H1 (cell line): ENCODE measurements at regions not wholly inside any gene's neighbourhood (a gene's known extent, or its start where the extent isn't known, plus 50 kb on each side); places are given as distances from the start of the nearest gene placed in this dataset.
A peak's percentile ranks its signal among the peaks of the same experiment; 100 is the strongest.

Experiments
- CTCF ChIA-PET: fragments of 300-600 bp; sonication (Branson Sonifier 250); formaldehyde crosslinking; loops from one replicate; lab custom pipeline; 2021; ENCODE audit not compliant: partially characterized antibody; lab: Charles Lee
- POLR2A ChIA-PET: fragments of 300-600 bp; sonication (Branson Sonifier 250); formaldehyde crosslinking; loops from one replicate; lab custom pipeline; 2021; ENCODE audit warnings: inconsistent platforms; ENCODE audit not compliant: partially characterized antibody; lab: Charles Lee
- DNase-seq, 2 experiments: peaks; one replicate each; pipeline versions ENCODE4 v3.0.0 to v3.0.0-alpha.2; 2010 to 2022; ENCODE audit warnings: low spot score in 2 of 2, low read depth in 1 of 2, mixed read lengths in 1 of 2
- FAIRE-seq: peaks from 2 replicates; lab custom pipeline; 2011; peaks lifted over from hg19 to GRCh38; lab: Jason Lieb, UNC
- H2AFZ ChIP-seq: 2 replicates; pipeline ENCODE4 v1.8.1; 2012; ENCODE audit warnings: low read length, inconsistent platforms
- H2AK5ac ChIP-seq: 2 replicates; pipeline ENCODE4 v1.6.1; 2013; ENCODE audit warnings: low read depth, low read length
- H2BK120ac ChIP-seq: replicated peaks from 2 replicates; pipeline ENCODE3; 2013; ENCODE audit warnings: low read depth, low read length, inconsistent platforms
- H2BK12ac ChIP-seq: 2 replicates; pipeline ENCODE4 v1.6.1; 2013; ENCODE audit warnings: low read depth, low read length
- H2BK15ac ChIP-seq: 2 replicates; pipeline ENCODE4 v1.6.1; 2013; ENCODE audit warnings: low read length
- H2BK20ac ChIP-seq: 2 replicates; pipeline ENCODE4 v1.6.1; 2013; ENCODE audit warnings: low read length
- H2BK5ac ChIP-seq: 2 replicates; pipeline ENCODE4 v1.6.1; 2013; ENCODE audit warnings: low read depth, low read length
- H3K14ac ChIP-seq: 2 replicates; pipeline ENCODE4 v1.6.1; 2013; ENCODE audit warnings: inconsistent platforms; ENCODE audit not compliant: insufficient read length
- H3K18ac ChIP-seq: 2 replicates; pipeline ENCODE4 v1.6.1; 2013; ENCODE audit warnings: low read length; ENCODE audit errors: extremely low read depth
- H3K23ac ChIP-seq: 2 replicates; pipeline ENCODE4 v1.6.1; 2013; ENCODE audit warnings: inconsistent platforms; ENCODE audit not compliant: insufficient read length
- H3K23me2 ChIP-seq: 2 replicates; pipeline ENCODE4 v1.6.1; 2013; ENCODE audit warnings: low read depth, low read length
- H3K27ac ChIP-seq: 2 replicates; pipeline ENCODE4 v1.6.1; 2011; ENCODE audit warnings: low read depth, low read length, inconsistent platforms
- H3K27me3 ChIP-seq, 4 experiments: replicated peaks in 1 of 4; 1 replicate in 1 of 4; 2 replicates in 3 of 4; pipeline versions ENCODE4 v1.6.1 to v1.8.1; 2011 to 2013; ENCODE audit warnings: low read length in 3 of 4, mild to moderate bottlenecking in 3 of 4, inconsistent platforms in 2 of 4, mixed read lengths in 2 of 4, moderate library complexity in 1 of 4; ENCODE audit not compliant: control insufficient read depth in 3 of 4, insufficient read depth in 3 of 4; ENCODE audit errors: extremely low read depth in 1 of 4
- H3K36me3 ChIP-seq, 4 experiments: 2 replicates each; pipeline versions ENCODE4 v1.6.1 to v1.8.1; 2011 to 2013; ENCODE audit warnings: mild to moderate bottlenecking in 4 of 4, low read length in 3 of 4, moderate library complexity in 2 of 4, control low read depth in 1 of 4, inconsistent platforms in 1 of 4; ENCODE audit not compliant: insufficient read depth in 4 of 4, control insufficient read depth in 2 of 4
- H3K4ac ChIP-seq: replicated peaks from 2 replicates; pipeline ENCODE3; 2013; ENCODE audit warnings: low read length, low read depth, mixed read lengths, inconsistent platforms; ENCODE audit not compliant: insufficient read length
- H3K4me1 ChIP-seq, 4 experiments: replicated peaks in 1 of 4; 1 replicate in 1 of 4; 2 replicates in 3 of 4; pipeline versions ENCODE4 v1.6.1 to v1.8.1; 2011 to 2013; ENCODE audit warnings: low read length in 3 of 4, inconsistent platforms in 2 of 4, mixed read lengths in 1 of 4; ENCODE audit not compliant: insufficient read depth in 4 of 4, control insufficient read depth in 3 of 4
- H3K4me2 ChIP-seq, 2 experiments: 2 replicates each; pipeline versions ENCODE4 v1.6.1 to v1.8.1; 2011 to 2013; ENCODE audit warnings: low read depth in 2 of 2, low read length in 2 of 2, control low read depth in 1 of 2, inconsistent platforms in 1 of 2, mild to moderate bottlenecking in 1 of 2; ENCODE audit not compliant: insufficient read depth in 1 of 2
- H3K4me3 ChIP-seq, 4 experiments: fragments of 200-600, 300-600 bp in 1 of 4; sonication (generic), shearing (Covaris generic), sonication (Bioruptor Twin) in 1 of 4; 2 replicates each; pipeline versions ENCODE4 v1.5.1 to v1.8.1; 2011 to 2016; ENCODE audit warnings: low read length in 4 of 4, low read depth in 3 of 4, control low read depth in 2 of 4, inconsistent platforms in 2 of 4, mild to moderate bottlenecking in 2 of 4, mixed read lengths in 1 of 4, moderate library complexity in 1 of 4; ENCODE audit not compliant: insufficient read depth in 2 of 4; ENCODE audit errors: extremely low read depth in 1 of 4
- H3K56ac ChIP-seq: replicated peaks from 2 replicates; pipeline ENCODE3; 2013; ENCODE audit warnings: low read depth, mild to moderate bottlenecking, mixed read lengths, low read length, inconsistent platforms; ENCODE audit not compliant: insufficient read length
- H3K79me1 ChIP-seq: 2 replicates; pipeline ENCODE4 v1.6.1; 2013; ENCODE audit warnings: low read depth, low read length, control low read depth
- H3K79me2 ChIP-seq, 2 experiments: 2 replicates each; pipeline versions ENCODE4 v1.6.1 to v1.8.1; 2012 to 2013; ENCODE audit warnings: low read length in 2 of 2, mild to moderate bottlenecking in 2 of 2, inconsistent platforms in 1 of 2; ENCODE audit not compliant: insufficient read depth in 2 of 2, control insufficient read depth in 1 of 2
- H3K9ac ChIP-seq, 4 experiments: replicated peaks in 1 of 4; 1 replicate in 1 of 4; 2 replicates in 3 of 4; pipeline versions ENCODE4 v1.6.1 to v1.8.1; 2011 to 2013; ENCODE audit warnings: low read depth in 3 of 4, low read length in 3 of 4, control low read depth in 2 of 4, mild to moderate bottlenecking in 2 of 4, moderate library complexity in 2 of 4, inconsistent platforms in 1 of 4; ENCODE audit errors: extremely low read depth in 1 of 4
- H3K9me3 ChIP-seq, 2 experiments: 2 replicates each; pipeline versions ENCODE4 v1.6.1 to v1.8.1; 2012 to 2013; ENCODE audit warnings: mild to moderate bottlenecking in 2 of 2, moderate library complexity in 2 of 2, control low read depth in 1 of 2, inconsistent platforms in 1 of 2, low read depth in 1 of 2, low read length in 1 of 2, mixed read lengths in 1 of 2; ENCODE audit not compliant: insufficient read depth in 2 of 2
- H4K20me1 ChIP-seq, 2 experiments: replicated peaks in 1 of 2; 2 replicates each; pipeline versions ENCODE3 to v1.8.1; 2011 to 2013; ENCODE audit warnings: inconsistent platforms in 2 of 2, low read length in 2 of 2, mild to moderate bottlenecking in 1 of 2; ENCODE audit not compliant: insufficient read depth in 2 of 2, control insufficient read depth in 1 of 2
- H4K5ac ChIP-seq: 2 replicates; pipeline ENCODE4 v1.6.1; 2013; ENCODE audit warnings: low read length, low read depth, mixed read lengths, inconsistent platforms; ENCODE audit not compliant: insufficient read length
- H4K8ac ChIP-seq: 2 replicates; pipeline ENCODE4 v1.8.0; 2013; ENCODE audit warnings: mild to moderate bottlenecking, moderate library complexity, low read length, inconsistent platforms; ENCODE audit not compliant: insufficient read depth; ENCODE audit errors: extremely low read depth
- H4K91ac ChIP-seq: replicated peaks from 2 replicates; pipeline ENCODE3; 2013; ENCODE audit warnings: low read length, mixed read lengths, inconsistent platforms; ENCODE audit not compliant: insufficient read length
- GABPA ChIP-seq: IDR thresholded peaks from 2 replicates; pipeline ENCODE4 v1.6.1; 2011; ENCODE audit warnings: mild to moderate bottlenecking, low read length, moderate library complexity, borderline replicate concordance; ENCODE audit not compliant: insufficient read depth
- HDAC2 ChIP-seq, 2 experiments: fragments of 300-600 bp in 1 of 2; sonication (generic) in 1 of 2; IDR thresholded peaks; 2 replicates each; pipeline ENCODE4 v1.6.1; 2011 to 2012; ENCODE audit warnings: low read depth in 2 of 2, low read length in 2 of 2, mild to moderate bottlenecking in 2 of 2, moderate library complexity in 2 of 2, borderline replicate concordance in 1 of 2, inconsistent platforms in 1 of 2
- KDM1A ChIP-seq: fragments of 200-600, 300-600 bp; sonication (generic); IDR thresholded peaks from 2 replicates; pipeline ENCODE4 v1.7.1; 2016; ENCODE audit warnings: mild to moderate bottlenecking, low read length, borderline replicate concordance
- PHF8 ChIP-seq: fragments of 200-600 bp; sonication (generic); conservative IDR thresholded peaks from 2 replicates; pipeline ENCODE4 v1.7.1; 2012; ENCODE audit warnings: low read depth, mild to moderate bottlenecking, inconsistent platforms, low read length, moderate library complexity
- RXRA ChIP-seq: IDR thresholded peaks from 2 replicates; pipeline ENCODE4 v1.6.1; 2011; ENCODE audit warnings: low read depth, mild to moderate bottlenecking, low read length, moderate library complexity; ENCODE audit not compliant: insufficient read depth
- YY1 ChIP-seq: IDR thresholded peaks from 2 replicates; pipeline ENCODE4 v1.6.1; 2011; ENCODE audit warnings: low read depth, mild to moderate bottlenecking, low read length
- WGBS, 2 experiments: shearing (Covaris generic) in 1 of 2; methylation state at CpG; one replicate each; pipeline versions ENCODE4 v1.1.6 to v1.1.7; 2013 to 2015; ENCODE audit warnings: low lambda C conversion rate in 2 of 2, mixed read lengths in 2 of 2, inconsistent platforms in 1 of 2, low coverage in 1 of 2, missing lambda C conversion rate in 1 of 2; ENCODE audit not compliant: insufficient replicate concordance in 2 of 2, insufficient coverage in 1 of 2, insufficient read length in 1 of 2; ENCODE audit errors: extremely low coverage in 1 of 2, missing lambda C conversion rate in 1 of 2; 5-methylcytosine and 5-hydroxymethylcytosine counted together
- TF ChIP-seq, protein P1 (sequence below): IDR thresholded peaks from 2 replicates; pipeline ENCODE4 v1.6.1; 2012; ENCODE audit warnings: inconsistent platforms
- TF ChIP-seq, protein P2 (sequence below), 3 experiments: IDR thresholded peaks; 1 replicate in 2 of 3; 2 replicates in 1 of 3; pipeline versions ENCODE4 v1.5.1 to v1.6.1; 2011; ENCODE audit warnings: low read length in 3 of 3, mild to moderate bottlenecking in 3 of 3, inconsistent platforms in 2 of 3, low read depth in 1 of 3, moderate library complexity in 1 of 3; ENCODE audit not compliant: insufficient read depth in 1 of 3; ENCODE audit errors: control extremely low read depth in 1 of 3

DNA sequence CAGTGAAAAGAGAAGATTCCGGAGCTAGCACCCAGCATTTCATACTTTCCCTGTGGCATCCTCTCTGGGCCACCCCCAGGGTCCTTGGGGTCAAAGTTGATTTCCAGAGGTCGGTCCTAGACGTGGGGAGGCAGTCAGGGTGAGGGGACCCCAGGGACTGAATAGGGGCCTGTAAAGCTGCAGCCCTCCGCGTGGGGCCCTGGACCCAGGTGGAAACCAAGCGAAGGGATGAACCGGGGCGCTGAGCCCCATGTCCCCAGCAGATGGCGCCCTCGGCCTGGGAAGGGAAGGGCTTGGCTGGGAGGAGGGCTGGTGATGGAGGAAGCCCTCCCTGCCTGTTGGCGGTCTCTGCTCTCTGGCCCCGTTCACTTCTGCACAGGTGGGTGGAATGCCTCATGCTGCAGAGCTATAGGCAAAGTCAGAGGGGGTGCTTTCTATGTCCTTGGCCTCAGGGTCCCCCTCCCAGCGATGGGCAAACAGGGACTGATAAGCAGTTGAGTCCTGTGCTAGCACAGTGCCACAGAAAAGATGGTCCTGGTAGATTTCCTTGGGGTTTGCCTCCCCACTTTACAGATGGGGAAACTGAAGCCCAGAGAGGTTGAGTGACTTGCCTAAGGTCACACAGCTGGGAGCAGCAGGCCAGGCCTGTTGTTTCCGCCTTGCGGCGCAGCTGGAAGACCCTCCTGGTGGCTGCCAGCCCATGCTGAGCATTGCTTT lies 163.4 kb upstream of the CIBAR2 start:
- Histone ChIP-seq H4K20me1 (peaks cover 3 to 10% of the 10 kb centered on the region in 2 experiments), H4K91ac (no peak overlapping the region), H2BK12ac (peak overlapping the region; percentile 80; the same call in 1 of the 2 replicates), H3K56ac (no peak overlapping the region), H3K4me3 (no peak overlapping the region), H4K8ac (no peak overlapping the region), H3K23ac (no peak overlapping the region), H3K79me2 (no peaks in the 10 kb centered on the region; a peak in 1 of 4 replicates), H3K23me2 (no peaks in the 10 kb centered on the region), H3K9ac (no peak overlapping the region), H3K14ac (no peak overlapping the region), H3K27me3 (peaks cover 0 to under 1% (median 0%) of the 10 kb centered on the region in 4 experiments; a peak in 1 of 7 replicates), H3K79me1 (no peaks in the 10 kb centered on the region), H2BK20ac (no peak overlapping the region), H3K36me3 (no peaks in the 10 kb centered on the region), H2BK15ac (0 out of 2 replicates have a peak overlapping the region, but pooled peaks have one; percentile 29), H3K9me3 (no peaks in the 10 kb centered on the region), H4K5ac (no peak overlapping the region), H3K18ac (no peak overlapping the region), H2BK120ac (no peak overlapping the region), H3K4ac (no peak overlapping the region), H3K27ac (no peak overlapping the region), H2AK5ac (no peak overlapping the region), H3K4me2 (no peak overlapping the region), H3K4me1 (peaks cover 0 to 15% (median 4%) of the 10 kb centered on the region in 4 experiments; a peak in 4 of 7 replicates), H2BK5ac (no peak overlapping the region), H2AFZ (no peak overlapping the region)
- ChIA-PET POLR2A (interaction anchor here (1.0 kb wide), 1 partner anchor 11 kb away, joined by 3 read pairs; no protein-coding TSS in a partner anchor), CTCF (interaction anchor here (0.7 to 9.9 kb wide), 55 partner anchors 11 to 444 kb away, joined by 3 to 165 read pairs (median 4); no protein-coding TSS in a partner anchor)
- peak; percentile 85 for FAIRE-seq
- WGBS, 2 experiments, result 42% methylated on average over 16 of the region's 16 CpGs; no CpG with 5 or more reads in 1 of the 2 experiments
- DNase-seq, result peak in 1 of 2 experiments; percentile 96
- TF ChIP-seq, protein P1, sequence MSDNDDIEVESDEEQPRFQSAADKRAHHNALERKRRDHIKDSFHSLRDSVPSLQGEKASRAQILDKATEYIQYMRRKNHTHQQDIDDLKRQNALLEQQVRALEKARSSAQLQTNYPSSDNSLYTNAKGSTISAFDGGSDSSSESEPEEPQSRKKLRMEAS, result 0 out of 2 replicates have a peak, but pooled peaks have one; percentile 17
- TF ChIP-seq KDM1A (peak; percentile 94), RXRA (no peak), GABPA (peak; percentile 65; the same call in 1 of the 2 replicates), HDAC2 (IDR thresholded peaks at IDR 0.05; ENCODE audit: borderline replicate concordance in 1 of 2, low read depth in 2 of 2, low read length in 2 of 2) (0 out of 4 replicates have a peak, but pooled peaks of 1 of the 2 experiments have one; percentile 74), PHF8 (no peak), YY1 (0 out of 2 replicates have a peak, but pooled peaks have one; percentile 50)
- TF ChIP-seq, protein P2, sequence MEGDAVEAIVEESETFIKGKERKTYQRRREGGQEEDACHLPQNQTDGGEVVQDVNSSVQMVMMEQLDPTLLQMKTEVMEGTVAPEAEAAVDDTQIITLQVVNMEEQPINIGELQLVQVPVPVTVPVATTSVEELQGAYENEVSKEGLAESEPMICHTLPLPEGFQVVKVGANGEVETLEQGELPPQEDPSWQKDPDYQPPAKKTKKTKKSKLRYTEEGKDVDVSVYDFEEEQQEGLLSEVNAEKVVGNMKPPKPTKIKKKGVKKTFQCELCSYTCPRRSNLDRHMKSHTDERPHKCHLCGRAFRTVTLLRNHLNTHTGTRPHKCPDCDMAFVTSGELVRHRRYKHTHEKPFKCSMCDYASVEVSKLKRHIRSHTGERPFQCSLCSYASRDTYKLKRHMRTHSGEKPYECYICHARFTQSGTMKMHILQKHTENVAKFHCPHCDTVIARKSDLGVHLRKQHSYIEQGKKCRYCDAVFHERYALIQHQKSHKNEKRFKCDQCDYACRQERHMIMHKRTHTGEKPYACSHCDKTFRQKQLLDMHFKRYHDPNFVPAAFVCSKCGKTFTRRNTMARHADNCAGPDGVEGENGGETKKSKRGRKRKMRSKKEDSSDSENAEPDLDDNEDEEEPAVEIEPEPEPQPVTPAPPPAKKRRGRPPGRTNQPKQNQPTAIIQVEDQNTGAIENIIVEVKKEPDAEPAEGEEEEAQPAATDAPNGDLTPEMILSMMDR (IDR thresholded peaks at IDR 0.05; ENCODE audit: control extremely low read depth in 1 of 3, insufficient read depth in 1 of 3, low read depth in 1 of 3, low read length in 3 of 3), result peak; percentile 96 to 99 (median 97)
